Epithelial cell of proximal tubule (primary cell): ENCODE measurements at regions not wholly inside any gene's neighbourhood (a gene's known extent, or its start where the extent isn't known, plus 50 kb on each side); places are given as distances from the start of the nearest gene placed in this dataset.
A peak's percentile ranks its signal among the peaks of the same experiment; 100 is the strongest.

Source experiments
- DNase-seq: peaks from one replicate; pipeline ENCODE4 v3.0.0-alpha.2; 2011; ENCODE audit warnings: low read depth
- H3K4me3 ChIP-seq: 2 replicates; pipeline ENCODE4 v1.5.1; 2011; ENCODE audit warnings: low read depth, mild to moderate bottlenecking, low read length
- CTCF ChIP-seq: conservative IDR thresholded peaks from 2 replicates; pipeline ENCODE4 v1.5.1; 2012; ENCODE audit warnings: low read depth, mild to moderate bottlenecking, low read length

- no peak overlapping the region for H3K4me3 ChIP-seq
- no peak for DNase-seq
- peak; percentile 56 for TF ChIP-seq CTCF
Measured at GRCh38 chr2:181178823-181179412, 198.5 kb downstream of the UBE2E3 start.

DNA sequence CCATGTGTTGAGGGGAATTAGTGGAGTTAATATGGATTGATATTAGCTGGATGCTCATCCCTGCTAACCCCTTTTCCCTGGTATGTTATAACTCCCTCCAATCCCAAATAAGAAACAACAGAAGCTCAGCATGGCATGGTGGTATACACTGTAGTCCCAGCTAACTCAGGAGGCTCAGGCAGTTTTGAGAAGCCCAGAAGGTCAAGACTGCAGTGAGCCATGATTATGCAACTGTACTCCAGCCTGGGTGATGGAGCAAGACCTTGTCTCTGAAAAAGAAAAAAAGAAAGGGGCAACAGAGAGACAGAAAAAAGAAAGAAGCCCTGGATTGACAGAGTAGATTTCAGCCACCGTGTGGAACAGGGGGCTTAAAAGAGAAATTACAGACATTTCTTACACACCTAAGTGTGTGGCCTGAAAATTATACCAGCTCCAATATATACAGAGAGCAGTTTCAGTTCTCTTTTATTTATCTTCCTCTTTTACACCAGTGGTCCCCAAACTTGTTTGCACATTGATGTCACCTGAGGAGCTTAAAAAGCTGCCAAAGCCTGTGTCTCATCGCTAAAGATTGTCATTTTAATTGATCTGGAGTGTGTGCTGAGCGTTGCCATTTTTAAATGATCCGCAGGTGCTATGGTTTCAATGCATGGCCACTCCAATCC lies 203.6 kb downstream of the UBE2E3 start:
- TF ChIP-seq CTCF: no peak
- H3K4me3 ChIP-seq: no peak overlapping the region
- peak; percentile 7 for DNase-seq

- H3K4me3 ChIP-seq: no peak overlapping the region
- TF ChIP-seq CTCF: no peak
- no peak for DNase-seq
Measured at GRCh38 chr2:181185421-181185820, 205.0 kb downstream of the UBE2E3 start.

DNA sequence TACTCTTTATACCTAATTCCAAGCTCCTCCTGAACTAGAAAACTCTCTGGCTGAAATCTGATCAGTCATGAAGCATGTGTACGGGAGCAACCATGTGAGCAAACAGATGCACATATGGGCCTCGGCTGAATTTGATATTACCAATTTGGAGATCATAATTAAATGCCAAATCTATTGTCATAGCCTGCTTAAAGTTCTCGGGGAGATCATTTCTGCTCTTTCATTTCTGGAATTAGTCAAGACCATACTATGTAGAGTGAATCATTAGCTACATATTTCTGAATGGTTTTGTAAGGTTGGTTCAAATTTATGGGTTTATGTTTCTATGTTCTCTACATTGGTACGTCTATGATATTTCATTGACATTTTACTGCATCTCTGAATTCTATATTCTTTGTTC lies 205.5 kb downstream of the UBE2E3 start:
- DNase-seq: no peak
- no peak for TF ChIP-seq CTCF
- H3K4me3 ChIP-seq: no peak overlapping the region

- H3K4me3 ChIP-seq: no peak overlapping the region
- no peak for TF ChIP-seq CTCF
- DNase-seq: no peak
Measured at GRCh38 chr2:181188605-181189004, 208.2 kb downstream of the UBE2E3 start.

DNA sequence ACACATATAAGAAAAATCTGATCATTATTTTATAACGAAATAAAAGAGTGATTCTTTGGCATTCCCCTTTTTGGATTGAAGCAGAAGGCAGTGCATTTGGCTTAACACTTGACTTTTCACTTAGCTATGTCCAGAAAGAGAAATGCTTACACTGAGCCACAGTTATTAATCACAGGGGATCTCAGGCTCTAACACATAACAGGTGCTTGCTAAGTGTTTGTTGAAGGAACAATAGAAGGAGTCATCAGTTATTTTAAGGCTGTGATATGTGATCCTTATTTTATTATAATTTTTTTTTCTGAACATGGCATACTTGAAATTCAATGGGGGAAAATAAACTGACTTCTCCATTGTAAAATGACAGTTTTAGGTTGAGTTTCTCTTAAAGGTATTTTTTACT lies 209.5 kb downstream of the UBE2E3 start:
- DNase-seq: no peak
- no peak for TF ChIP-seq CTCF
- no peak overlapping the region for H3K4me3 ChIP-seq

DNA sequence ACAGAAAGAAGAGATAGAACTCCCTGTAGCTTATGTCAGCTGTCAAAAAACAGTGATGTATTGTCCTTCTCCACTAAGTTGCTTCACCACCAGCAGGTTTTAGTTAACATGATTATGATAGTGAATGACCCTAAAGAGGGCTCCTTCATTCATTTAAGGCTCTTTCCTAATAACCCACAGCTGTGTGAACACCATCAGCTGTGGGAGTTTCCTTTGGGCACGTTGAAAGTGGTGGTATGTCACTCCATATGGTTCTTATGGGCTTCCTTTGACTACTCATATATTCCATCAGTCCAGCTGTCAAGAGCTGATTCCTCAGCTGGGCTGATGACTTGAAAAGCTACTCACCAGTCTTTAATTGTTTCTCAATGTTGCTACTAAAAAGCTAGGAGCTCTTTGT lies 210.3 kb downstream of the UBE2E3 start:
- no peak for TF ChIP-seq CTCF
- DNase-seq: no peak
- no peak overlapping the region for H3K4me3 ChIP-seq
